RWPE2 (cell line): ENCODE measurements at regions not wholly inside any gene's neighbourhood (a gene's known extent, or its start where the extent isn't known, plus 50 kb on each side); places are given as distances from the start of the nearest gene placed in this dataset.

Experiments used
- ATAC-seq: fragments of 200-7000 bp; cut with Tn5 transposase; 3 replicates; pipeline ENCODE4 v1.9.1; 2021; ENCODE audit warnings: low read depth
- DNase-seq: peaks from one replicate; pipeline ENCODE4 v3.0.0-alpha.2; 2020; ENCODE audit warnings: low spot score
- H3K27ac ChIP-seq: fragments of 450-650 bp; 2 replicates; pipeline ENCODE4 v1.5.1; 2017; ENCODE audit warnings: mild to moderate bottlenecking; ENCODE audit not compliant: poor library complexity, severe bottlenecking
- H3K27me3 ChIP-seq: fragments of 250-450 bp; sonication (Bioruptor Pico); 2 replicates; pipeline ENCODE4 v1.5.1; 2021; ENCODE audit warnings: mild to moderate bottlenecking, moderate library complexity; ENCODE audit not compliant: insufficient read depth, poor library complexity, severe bottlenecking
- H3K36me3 ChIP-seq: fragments of 250-450 bp; sonication (Bioruptor Pico); 2 replicates; pipeline ENCODE4 v1.5.1; 2020; ENCODE audit warnings: low read depth, mild to moderate bottlenecking, moderate library complexity
- H3K4me1 ChIP-seq: fragments of 250-450 bp; sonication (Bioruptor Pico); 2 replicates; pipeline ENCODE4 v1.5.1; 2021; ENCODE audit warnings: mild to moderate bottlenecking, moderate library complexity; ENCODE audit not compliant: insufficient read depth, poor library complexity, severe bottlenecking
- H3K4me3 ChIP-seq: fragments of 250-450 bp; sonication (Bioruptor Pico); 2 replicates; pipeline ENCODE4 v1.5.1; 2021; ENCODE audit warnings: mild to moderate bottlenecking, moderate library complexity; ENCODE audit not compliant: severe bottlenecking
- H3K9me3 ChIP-seq: fragments of 250-450 bp; sonication (Bioruptor Pico); 2 replicates; pipeline ENCODE4 v1.5.1; 2021; ENCODE audit warnings: mild to moderate bottlenecking, moderate library complexity; ENCODE audit not compliant: severe bottlenecking
- TF ChIP-seq, protein P1 (sequence below): fragments of 450-650 bp; IDR thresholded peaks from one replicate; pipeline ENCODE4 v1.5.1; 2017; ENCODE audit warnings: mild to moderate bottlenecking, moderate library complexity; ENCODE audit not compliant: poor library complexity, severe bottlenecking

DNA sequence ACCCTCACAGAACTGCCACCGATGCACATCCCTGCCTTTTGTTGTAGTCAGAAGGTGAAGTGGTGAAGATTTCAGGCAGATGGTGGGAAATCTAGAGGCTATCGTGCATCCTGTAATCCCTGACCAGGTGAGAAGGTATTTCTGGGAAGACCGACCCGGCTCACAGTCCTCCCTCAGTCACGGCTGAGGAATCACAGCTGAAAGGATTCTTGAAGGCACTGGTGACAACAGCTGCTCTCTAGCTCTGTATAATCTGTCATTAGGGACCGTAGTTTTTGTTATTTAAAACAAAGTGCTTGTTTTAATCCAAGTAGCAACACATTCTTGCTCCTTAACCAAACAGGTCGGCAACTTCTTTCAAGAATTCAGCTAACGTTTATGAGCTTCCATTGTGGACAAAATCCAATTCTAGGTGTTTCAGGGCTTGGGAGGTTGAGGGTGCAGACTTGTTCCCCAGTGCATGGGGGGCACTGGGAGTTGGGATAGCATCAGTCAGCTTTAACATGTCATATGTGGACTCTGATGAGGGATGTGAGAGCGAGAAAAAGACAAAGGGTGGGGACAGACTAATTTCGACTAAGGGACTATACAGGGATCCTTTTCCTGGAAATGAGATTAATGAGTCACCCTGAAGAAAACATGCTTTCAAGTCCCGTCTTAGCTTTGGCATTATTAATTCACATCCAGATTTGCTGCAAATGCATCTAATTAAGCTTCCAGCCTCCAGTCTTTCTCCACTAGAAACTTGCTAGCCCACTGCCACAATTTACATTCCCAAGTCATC, 141.0 kb upstream of the RASGRP1 start:
- DNase-seq (no peak), ATAC-seq (no peak)
- peaks cover 8% of the 10 kb centered on the region for H3K4me1 ChIP-seq
- H3K27me3 ChIP-seq = no peaks in the 10 kb centered on the region
- no peak overlapping the region for H3K4me3 ChIP-seq
- H3K9me3 ChIP-seq = no peaks in the 10 kb centered on the region
- no peak overlapping the region for H3K27ac ChIP-seq
- TF ChIP-seq, protein P1, sequence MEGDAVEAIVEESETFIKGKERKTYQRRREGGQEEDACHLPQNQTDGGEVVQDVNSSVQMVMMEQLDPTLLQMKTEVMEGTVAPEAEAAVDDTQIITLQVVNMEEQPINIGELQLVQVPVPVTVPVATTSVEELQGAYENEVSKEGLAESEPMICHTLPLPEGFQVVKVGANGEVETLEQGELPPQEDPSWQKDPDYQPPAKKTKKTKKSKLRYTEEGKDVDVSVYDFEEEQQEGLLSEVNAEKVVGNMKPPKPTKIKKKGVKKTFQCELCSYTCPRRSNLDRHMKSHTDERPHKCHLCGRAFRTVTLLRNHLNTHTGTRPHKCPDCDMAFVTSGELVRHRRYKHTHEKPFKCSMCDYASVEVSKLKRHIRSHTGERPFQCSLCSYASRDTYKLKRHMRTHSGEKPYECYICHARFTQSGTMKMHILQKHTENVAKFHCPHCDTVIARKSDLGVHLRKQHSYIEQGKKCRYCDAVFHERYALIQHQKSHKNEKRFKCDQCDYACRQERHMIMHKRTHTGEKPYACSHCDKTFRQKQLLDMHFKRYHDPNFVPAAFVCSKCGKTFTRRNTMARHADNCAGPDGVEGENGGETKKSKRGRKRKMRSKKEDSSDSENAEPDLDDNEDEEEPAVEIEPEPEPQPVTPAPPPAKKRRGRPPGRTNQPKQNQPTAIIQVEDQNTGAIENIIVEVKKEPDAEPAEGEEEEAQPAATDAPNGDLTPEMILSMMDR = no peak
- no peaks in the 10 kb centered on the region for H3K36me3 ChIP-seq

DNA sequence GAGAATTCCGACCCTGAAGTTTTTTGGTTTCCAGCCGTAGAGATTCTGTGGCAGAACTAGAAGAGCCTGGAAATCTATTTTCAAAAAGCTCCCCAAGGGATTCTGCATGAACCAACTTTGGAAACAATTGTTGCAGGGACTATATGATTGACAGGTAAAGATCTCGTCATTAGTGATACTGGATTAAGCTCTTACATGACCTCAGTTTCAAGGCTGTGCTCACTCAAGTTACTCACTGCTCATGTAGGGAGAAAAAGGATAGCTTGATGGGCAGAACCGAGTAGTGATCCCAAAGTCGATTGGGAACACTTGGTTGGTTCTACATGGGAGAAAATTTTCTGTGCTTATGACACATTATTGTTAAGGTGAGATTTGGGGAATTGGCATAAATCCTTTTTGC, 142.3 kb upstream of the RASGRP1 start:
- H3K9me3 ChIP-seq = no peaks in the 10 kb centered on the region
- no peaks in the 10 kb centered on the region for H3K27me3 ChIP-seq
- TF ChIP-seq, protein P1 = no peak
- no peak overlapping the region for H3K4me3 ChIP-seq
- H3K4me1 ChIP-seq = peaks cover 8% of the 10 kb centered on the region
- ATAC-seq (peak; percentile 70), DNase-seq (no peak)
- no peaks in the 10 kb centered on the region for H3K36me3 ChIP-seq
- no peak overlapping the region for H3K27ac ChIP-seq

DNA sequence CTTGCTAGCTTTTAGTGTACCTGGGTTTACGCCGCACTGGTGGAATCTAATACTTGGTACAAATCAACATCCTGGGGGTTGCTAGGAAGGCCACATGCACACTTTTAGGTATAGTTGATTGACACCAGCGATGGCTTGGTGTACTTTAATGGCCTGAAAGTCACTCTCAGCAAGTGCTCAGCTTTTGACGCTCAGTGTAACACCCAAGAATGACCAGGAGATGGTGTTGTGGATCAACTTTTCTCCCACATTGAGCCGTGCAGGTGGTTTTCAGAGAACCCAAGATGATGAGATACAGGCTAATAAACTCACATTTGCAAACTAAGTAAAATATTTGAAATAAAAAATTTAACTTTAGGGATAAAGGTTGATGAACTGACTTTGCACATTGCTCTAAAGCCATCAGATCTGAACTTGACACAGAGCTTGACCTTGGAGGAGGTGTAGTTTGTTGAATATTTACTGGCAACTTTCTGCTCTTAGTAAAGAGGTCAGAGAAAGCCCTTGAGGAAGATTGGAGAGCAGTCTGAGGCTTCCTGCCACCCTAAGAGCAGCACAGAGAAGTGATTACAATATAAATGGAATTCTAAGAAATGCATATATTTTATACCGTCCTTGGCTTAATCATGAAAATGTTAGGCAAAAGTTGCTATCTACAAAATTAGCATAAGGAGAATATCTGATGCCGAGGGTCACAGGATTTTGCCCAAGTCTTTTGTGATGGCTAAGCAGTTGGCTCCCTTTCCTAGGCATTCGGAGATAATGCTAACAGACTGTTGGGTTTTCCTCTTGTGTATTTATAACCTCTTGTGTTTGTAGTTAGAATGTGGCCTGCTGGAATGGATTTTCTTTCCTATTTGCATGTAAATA, 143.4 kb upstream of the RASGRP1 start:
- ATAC-seq (peak; percentile 84), DNase-seq (no peak)
- TF ChIP-seq, protein P1 = peak; percentile 97
- Histone ChIP-seq H3K9me3 (no peaks in the 10 kb centered on the region), H3K27ac (no peak overlapping the region), H3K36me3 (no peaks in the 10 kb centered on the region), H3K4me1 (peaks cover 3% of the 10 kb centered on the region), H3K4me3 (no peak overlapping the region), H3K27me3 (no peaks in the 10 kb centered on the region)

DNA sequence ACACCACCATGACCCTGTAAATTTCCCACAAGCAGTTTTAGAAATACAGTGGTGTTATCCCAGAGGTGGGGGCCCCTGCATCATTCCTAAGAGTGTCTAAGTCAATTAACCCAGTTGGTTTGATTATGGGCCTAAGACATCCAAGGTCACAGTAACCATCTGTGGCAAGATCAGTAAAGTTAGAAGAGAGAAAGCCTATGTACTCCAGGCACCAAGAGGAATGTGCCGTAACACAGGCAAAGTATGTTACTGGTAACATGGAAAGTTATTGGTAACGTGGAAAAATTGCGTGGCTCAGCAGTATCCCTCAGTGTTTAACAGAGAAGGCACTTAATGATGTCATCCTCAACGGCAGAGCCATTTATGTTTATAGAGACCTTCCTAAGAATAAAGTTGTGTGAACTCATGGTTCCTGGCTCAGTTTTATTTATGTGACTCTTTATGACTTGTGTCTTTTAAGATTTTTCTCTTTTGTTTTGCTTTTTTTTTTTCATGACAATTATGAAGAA, 144.1 kb upstream of the RASGRP1 start:
- no peak overlapping the region for H3K4me3 ChIP-seq
- TF ChIP-seq, protein P1 = no peak
- H3K27ac ChIP-seq = no peak overlapping the region
- no peaks in the 10 kb centered on the region for H3K36me3 ChIP-seq
- no peaks in the 10 kb centered on the region for H3K9me3 ChIP-seq
- ATAC-seq (no peak), DNase-seq (no peak)
- H3K4me1 ChIP-seq = peaks cover 2% of the 10 kb centered on the region
- no peaks in the 10 kb centered on the region for H3K27me3 ChIP-seq
